HG02981 (cell line): ENCODE measurements at regions not wholly inside any gene's neighbourhood (a gene's known extent, or its start where the extent isn't known, plus 50 kb on each side); places are given as distances from the start of the nearest gene placed in this dataset.
"Not testable (repeated sequence)": the region's sequence is repeated elsewhere in the genome, so short reads cannot be mapped to it uniquely, and the experiment has no call there.

ENCODE experiments used
- ATAC-seq: cut with Tn5 transposase; IDR thresholded peaks from one replicate; pipeline ENCODE4 v1.9.1; 2021; ENCODE audit warnings: mild to moderate bottlenecking, moderate library complexity; ENCODE audit not compliant: unreplicated experiment

GRCh38 chr4:128536746-128537145 is 249.1 kb upstream of the PGRMC2 start:
- ATAC-seq: no peak

- ATAC-seq: not testable (repeated sequence)
Observed at GRCh38 chr4:128535510-128535909, 247.9 kb upstream of the PGRMC2 start.

DNA sequence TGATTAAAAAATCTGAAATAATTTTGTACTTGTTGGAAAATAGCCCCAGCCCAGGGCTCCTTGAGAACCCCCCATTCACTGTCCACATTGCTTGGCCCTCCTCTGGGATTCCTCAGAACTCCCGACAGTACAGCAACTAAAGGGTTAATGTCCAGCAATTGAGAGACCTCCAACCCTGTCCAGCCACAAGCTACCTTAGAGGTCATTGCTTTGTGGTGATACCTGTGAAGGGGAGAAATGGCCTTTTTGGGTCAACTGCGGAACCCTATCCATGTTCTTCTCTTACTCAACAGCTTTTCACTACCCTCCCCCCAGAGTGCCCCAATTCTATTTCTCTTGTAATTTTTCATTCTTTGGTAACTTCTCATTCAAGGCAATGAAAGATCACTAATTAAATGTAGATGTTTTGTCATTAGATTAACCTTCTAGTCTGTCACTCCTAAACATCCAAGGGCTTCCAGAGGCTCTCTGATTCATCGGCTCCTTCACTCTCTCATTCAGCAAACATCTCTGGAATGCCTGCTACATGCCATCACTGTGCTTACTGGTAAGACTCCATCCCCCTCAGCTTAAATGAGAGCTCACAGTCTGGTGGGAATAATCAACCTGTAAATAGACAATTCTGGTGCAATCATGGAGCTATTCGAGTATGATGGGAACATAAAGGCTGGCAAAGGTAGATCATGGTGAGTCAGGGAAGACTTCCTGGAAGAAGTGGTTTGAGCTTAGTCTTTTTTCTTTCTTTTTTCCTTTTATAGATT is 241.4 kb upstream of the PGRMC2 start:
- no peak for ATAC-seq

GRCh38 chr4:128527946-128528576 is 240.4 kb upstream of the PGRMC2 start:
- ATAC-seq: no peak

- no peak for ATAC-seq
Observed at GRCh38 chr4:128527351-128527750, 239.7 kb upstream of the PGRMC2 start.

GRCh38 chr4:128525992-128526630 is 238.5 kb upstream of the PGRMC2 start:
- ATAC-seq: no peak

DNA sequence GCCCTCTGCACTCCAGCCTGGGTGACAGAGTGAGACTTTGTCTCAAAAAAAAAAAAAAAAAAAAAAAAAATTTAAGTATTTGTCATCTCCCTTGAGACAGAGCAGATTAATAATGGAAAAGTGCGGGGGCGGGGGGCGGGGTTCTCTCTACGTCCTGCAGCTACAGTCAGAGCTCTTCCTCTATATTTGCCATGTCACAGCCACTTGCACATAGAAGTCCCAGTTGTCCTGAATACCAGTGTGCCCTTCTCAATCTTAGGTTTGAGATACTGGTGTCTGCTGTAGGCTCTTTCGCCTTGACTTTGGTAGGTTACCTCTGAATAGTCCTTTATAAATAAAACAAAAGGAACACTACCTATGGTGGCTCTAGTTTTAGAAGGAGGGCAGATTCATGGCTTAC is 237.8 kb upstream of the PGRMC2 start:
- ATAC-seq: no peak

- ATAC-seq: no peak
Observed at GRCh38 chr4:128524311-128524710, 236.7 kb upstream of the PGRMC2 start.

GRCh38 chr4:128521648-128522111 is 234.1 kb upstream of the PGRMC2 start:
- no peak for ATAC-seq

- ATAC-seq: no peak
Observed at GRCh38 chr4:128521156-128521555, 233.5 kb upstream of the PGRMC2 start.

GRCh38 chr4:128519163-128519830 is 231.7 kb upstream of the PGRMC2 start:
- no peak for ATAC-seq

GRCh38 chr4:128517739-128518510 is 230.3 kb upstream of the PGRMC2 start:
- peak; percentile 92 for ATAC-seq

GRCh38 chr4:128517096-128517738 is 229.6 kb upstream of the PGRMC2 start:
- no peak for ATAC-seq

DNA sequence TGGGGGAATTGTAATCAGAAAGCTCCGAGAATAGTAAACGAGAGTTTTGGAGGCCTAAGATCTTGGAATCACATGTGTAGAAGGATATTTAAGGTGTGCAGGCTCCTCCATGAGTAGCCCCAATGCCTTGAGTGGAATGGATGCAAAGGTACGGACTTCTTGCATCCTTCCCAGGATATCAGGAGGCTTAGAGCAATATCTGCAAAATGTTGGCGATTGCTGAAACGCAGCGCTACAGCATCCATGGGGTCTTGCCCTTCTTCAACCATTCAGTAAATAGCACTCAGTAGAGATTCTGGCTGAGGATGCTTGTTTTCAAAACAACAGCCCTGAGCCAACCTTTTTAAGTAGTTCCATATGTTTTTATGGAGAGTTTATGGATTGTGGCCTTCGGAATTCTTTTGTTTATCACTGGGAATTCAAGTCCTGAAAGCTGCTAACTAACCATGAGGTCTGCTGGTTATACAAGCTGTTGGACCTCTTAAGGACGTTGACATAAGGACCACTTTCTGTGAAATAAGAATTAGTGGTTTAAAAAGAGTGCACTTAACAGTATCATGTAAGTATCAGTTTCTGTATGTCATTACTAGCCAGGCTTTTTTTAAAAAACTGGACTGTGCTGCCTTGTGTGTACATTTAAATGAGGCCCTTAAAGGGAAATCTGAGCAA is 228.8 kb upstream of the PGRMC2 start:
- ATAC-seq: peak; percentile 59

DNA sequence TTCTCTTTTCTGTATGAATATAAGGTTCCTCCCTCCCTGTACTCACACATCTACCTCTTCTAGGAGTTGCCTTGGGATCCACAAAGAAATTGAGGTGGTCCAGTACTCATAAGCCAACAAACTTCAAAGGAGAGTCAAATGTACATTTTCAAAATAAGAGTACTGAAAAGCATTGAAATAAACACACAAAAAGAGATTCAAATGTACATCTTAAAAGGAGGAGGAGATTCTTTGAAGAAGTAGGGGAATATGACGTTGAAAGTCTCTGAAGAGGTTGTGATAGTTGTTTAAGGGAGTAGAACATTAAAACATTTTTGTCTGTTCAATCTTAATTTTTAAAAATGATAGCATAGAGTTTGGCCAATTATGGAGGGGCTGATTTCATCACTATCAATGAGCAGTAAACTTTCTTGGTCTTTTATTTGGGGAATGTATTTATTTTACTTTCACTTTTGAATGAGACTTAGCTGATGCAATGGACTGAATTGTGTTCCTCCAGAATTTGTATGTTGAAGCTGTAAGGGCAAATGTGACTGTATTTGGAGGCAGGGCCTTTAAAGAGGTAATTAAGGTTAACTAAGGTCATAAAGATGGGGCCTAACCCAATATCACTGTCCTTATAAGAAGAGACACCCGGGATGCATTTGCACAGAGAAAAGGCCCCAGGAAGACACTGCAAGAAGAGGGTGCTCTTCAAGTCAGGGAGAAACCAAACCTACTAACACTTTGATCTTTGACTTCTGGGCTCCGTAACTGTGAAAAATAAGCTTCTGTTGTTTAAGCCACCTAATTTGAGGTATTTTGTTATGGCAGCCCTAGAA is 226.3 kb upstream of the PGRMC2 start:
- no peak for ATAC-seq

DNA sequence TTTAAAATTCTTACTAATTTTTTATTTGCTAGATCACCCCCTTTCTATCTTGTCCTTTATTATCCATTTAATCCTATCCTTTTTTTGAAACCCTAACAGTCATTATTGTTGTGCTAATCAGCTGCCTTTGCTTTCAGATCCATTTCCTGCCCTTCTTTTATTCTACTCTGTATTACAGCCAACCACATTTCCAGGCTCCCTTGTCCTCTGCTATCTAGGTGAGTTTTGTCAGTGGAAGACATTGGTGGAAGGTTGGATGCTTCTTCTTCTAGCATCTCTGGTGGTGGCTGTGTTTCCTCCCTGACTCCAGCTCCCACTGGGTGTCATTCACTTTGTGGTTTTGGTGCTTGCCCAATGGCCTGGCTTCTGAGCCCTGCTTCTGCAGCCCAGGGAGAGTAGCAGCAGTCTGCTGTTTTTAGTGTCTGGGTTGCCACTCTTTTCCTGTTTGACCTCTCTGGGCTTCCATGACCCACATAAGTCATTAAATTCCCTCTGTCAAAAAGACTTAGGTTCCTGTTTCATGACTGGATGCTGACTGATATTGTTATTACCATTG is 225.2 kb upstream of the PGRMC2 start:
- no peak for ATAC-seq

DNA sequence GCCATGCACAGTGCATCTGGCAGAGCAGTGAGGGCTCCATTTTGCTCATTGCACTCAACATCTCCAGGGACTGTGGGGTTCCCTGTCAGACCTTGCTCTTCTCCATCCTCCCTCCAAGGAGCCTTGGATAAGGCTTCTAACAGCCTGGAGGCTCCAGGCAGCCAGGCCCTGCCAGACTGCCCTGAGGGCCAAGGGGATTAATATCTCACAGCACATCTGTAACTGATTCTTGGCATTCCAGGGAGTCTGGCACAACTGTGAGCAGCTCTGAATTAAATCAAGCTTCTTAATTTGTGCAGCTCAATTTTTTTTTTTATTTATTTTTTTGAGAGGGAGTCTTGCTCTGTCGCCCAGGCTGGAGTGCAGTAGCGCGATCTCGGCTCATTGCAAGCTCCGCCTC is 224.5 kb upstream of the PGRMC2 start:
- ATAC-seq: no peak

GRCh38 chr4:128510850-128511249 is 223.2 kb upstream of the PGRMC2 start:
- ATAC-seq: no peak
